Endothelial cell of umbilical vein (primary cell): ENCODE measurements at regions not wholly inside any gene's neighbourhood (a gene's known extent, or its start where the extent isn't known, plus 50 kb on each side); places are given as distances from the start of the nearest gene placed in this dataset.

Experiments used
- BruUV-seq: library from RNA; stranded (reverse); fragments of 400-500 nt; replicated peaks from 2 replicates; lab custom pipeline; 2021; lab: Mats Ljungman, UMichigan
- CTCF ChIA-PET: fragments of 300-600, 350-600 bp; sonication (Branson Sonifier 250); formaldehyde crosslinking; loops from one replicate; lab custom pipeline; 2021; ENCODE audit warnings: antibody characterized with exemption, inconsistent platforms; lab: Charles Lee
- POLR2A ChIA-PET: fragments of 300-600, 350-600 bp; sonication (Branson Sonifier 250); formaldehyde crosslinking; loops from one replicate; lab custom pipeline; 2021; ENCODE audit warnings: antibody characterized with exemption, inconsistent platforms; lab: Charles Lee
- DNase-seq: peaks from one replicate; pipeline ENCODE4 v3.0.0-alpha.2; 2011; ENCODE audit warnings: low read depth, low spot score
- FAIRE-seq: peaks from 2 replicates; lab custom pipeline; 2011; peaks lifted over from hg19 to GRCh38; lab: Jason Lieb, UNC
- H2AFZ ChIP-seq: 2 replicates; pipeline ENCODE4 v1.6.0; 2012; ENCODE audit warnings: low read depth, low read length, control low read depth, inconsistent platforms
- H3K27ac ChIP-seq: 2 replicates; pipeline ENCODE4 v1.5.1; 2011; ENCODE audit warnings: low read depth, mild to moderate bottlenecking, control low read depth, low read length, moderate library complexity; ENCODE audit not compliant: insufficient read depth
- H3K27me3 ChIP-seq, 2 experiments: 2 replicates each; pipeline versions ENCODE4 v1.6.0 to v1.6.1; 2011; ENCODE audit warnings: low read length in 2 of 2, mixed read lengths in 1 of 2; ENCODE audit not compliant: control insufficient read depth in 2 of 2, insufficient read depth in 2 of 2
- H3K36me3 ChIP-seq, 2 experiments: 2 replicates in 1 of 2; 3 replicates in 1 of 2; pipeline ENCODE4 v1.5.1; 2011; ENCODE audit warnings: low read length in 2 of 2, mild to moderate bottlenecking in 1 of 2, moderate library complexity in 1 of 2; ENCODE audit not compliant: control insufficient read depth in 2 of 2, insufficient read depth in 2 of 2; ENCODE audit errors: extremely low read depth in 1 of 2
- H3K4me1 ChIP-seq: 3 replicates; pipeline ENCODE4 v1.5.1; 2011; ENCODE audit warnings: mild to moderate bottlenecking, low read length; ENCODE audit not compliant: control insufficient read depth, insufficient read depth; ENCODE audit errors: extremely low read depth
- H3K4me2 ChIP-seq: 2 replicates; pipeline ENCODE4 v1.6.1; 2011; ENCODE audit warnings: low read length, control low read depth, mixed read lengths; ENCODE audit not compliant: insufficient read depth
- H3K4me3 ChIP-seq, 3 experiments: fragments of 200-600 bp in 1 of 3; sonication (generic), shearing (Covaris generic) in 1 of 3; replicated peaks in 1 of 3; 2 replicates each; pipeline ENCODE4 v1.5.1; 2011 to 2016; ENCODE audit warnings: control low read depth in 3 of 3, low read length in 3 of 3, mild to moderate bottlenecking in 2 of 3, inconsistent platforms in 1 of 3, low read depth in 1 of 3, moderate library complexity in 1 of 3; ENCODE audit not compliant: insufficient read depth in 1 of 3
- H3K79me2 ChIP-seq: 2 replicates; pipeline ENCODE4 v1.6.0; 2012; ENCODE audit warnings: low read length, inconsistent platforms; ENCODE audit not compliant: control insufficient read depth, insufficient read depth
- H3K9ac ChIP-seq: replicated peaks from 2 replicates; pipeline ENCODE3; 2011; ENCODE audit warnings: low read length, control low read depth; ENCODE audit not compliant: insufficient read depth; ENCODE audit errors: extremely low read depth
- H3K9me1 ChIP-seq: replicated peaks from 3 replicates; pipeline ENCODE4 v1.6.0; 2011; ENCODE audit warnings: mild to moderate bottlenecking, low read length; ENCODE audit not compliant: control insufficient read depth, insufficient read depth; ENCODE audit errors: extremely low read depth
- H3K9me3 ChIP-seq: replicated peaks from 2 replicates; pipeline ENCODE4 v1.5.1; 2012; ENCODE audit warnings: low read length, inconsistent platforms; ENCODE audit not compliant: control insufficient read depth, insufficient read depth
- H4K20me1 ChIP-seq: replicated peaks from 2 replicates; pipeline ENCODE3; 2011; ENCODE audit warnings: mild to moderate bottlenecking, low read length; ENCODE audit not compliant: control insufficient read depth, insufficient read depth; ENCODE audit errors: extremely low read depth
- EZH2 ChIP-seq: IDR thresholded peaks from 2 replicates; pipeline ENCODE4 v1.6.1; 2012; ENCODE audit warnings: borderline replicate concordance, low read depth, mild to moderate bottlenecking, moderate library complexity, low read length, inconsistent platforms; ENCODE audit not compliant: severe bottlenecking
- FOS ChIP-seq: IDR thresholded peaks from 2 replicates; pipeline ENCODE4 v1.6.1; 2011; ENCODE audit warnings: mild to moderate bottlenecking, low read length, moderate library complexity, borderline replicate concordance; ENCODE audit not compliant: insufficient read depth
- GATA2 ChIP-seq: IDR thresholded peaks from 2 replicates; pipeline ENCODE4 v1.7.0; 2011; ENCODE audit warnings: low read depth, mild to moderate bottlenecking, moderate library complexity, mixed read lengths, low read length; ENCODE audit not compliant: insufficient read length, insufficient read depth
- JUN ChIP-seq: IDR thresholded peaks from 2 replicates; pipeline ENCODE4 v1.6.1; 2011; ENCODE audit warnings: borderline replicate concordance, low read depth; ENCODE audit not compliant: insufficient read length, insufficient read depth
- MYC ChIP-seq: IDR thresholded peaks from one replicate; pipeline ENCODE4 v1.6.1; 2011; ENCODE audit warnings: mild to moderate bottlenecking, low read depth, low read length
- POLR2A ChIP-seq: IDR thresholded peaks from 2 replicates; pipeline ENCODE4 v1.6.1; 2012; ENCODE audit warnings: low read depth, mild to moderate bottlenecking, control low read depth, low read length
- POLR2AphosphoS5 ChIP-seq: IDR thresholded peaks from 2 replicates; pipeline ENCODE4 v1.6.1; 2012; ENCODE audit warnings: low read depth, mild to moderate bottlenecking, control low read depth, low read length, moderate library complexity; ENCODE audit not compliant: insufficient read depth
- dilution Hi-C: fragments of 300-500 bp; cut with MboI; formaldehyde crosslinking; loops from one replicate; pipeline ENCODE4 v1.15.0; 2019; ENCODE audit warnings: low sequenced_read_pairs; ENCODE audit not compliant: extremely low pct_ligation_motif_present
- intact Hi-C: fragments of 100-400 bp; cut with micrococcal nuclease; formaldehyde crosslinking; loops from one replicate; pipeline ENCODE4 v1.10.0; 2022
- TF ChIP-seq, protein P1 (sequence below), 2 donors: IDR thresholded peaks; 1 replicate in 1 of 2; 2 replicates in 1 of 2; pipeline ENCODE4 v1.5.1; 2011; ENCODE audit warnings: low read length in 2 of 2, mild to moderate bottlenecking in 2 of 2, moderate library complexity in 2 of 2, control low read depth in 1 of 2, inconsistent platforms in 1 of 2, low read depth in 1 of 2; ENCODE audit not compliant: insufficient read depth in 1 of 2; ENCODE audit errors: extremely low read depth in 1 of 2
- TF ChIP-seq, protein P2 (sequence below): IDR thresholded peaks from 2 replicates; pipeline ENCODE4 v1.6.1; 2011; ENCODE audit not compliant: insufficient read depth, insufficient read length

DNA sequence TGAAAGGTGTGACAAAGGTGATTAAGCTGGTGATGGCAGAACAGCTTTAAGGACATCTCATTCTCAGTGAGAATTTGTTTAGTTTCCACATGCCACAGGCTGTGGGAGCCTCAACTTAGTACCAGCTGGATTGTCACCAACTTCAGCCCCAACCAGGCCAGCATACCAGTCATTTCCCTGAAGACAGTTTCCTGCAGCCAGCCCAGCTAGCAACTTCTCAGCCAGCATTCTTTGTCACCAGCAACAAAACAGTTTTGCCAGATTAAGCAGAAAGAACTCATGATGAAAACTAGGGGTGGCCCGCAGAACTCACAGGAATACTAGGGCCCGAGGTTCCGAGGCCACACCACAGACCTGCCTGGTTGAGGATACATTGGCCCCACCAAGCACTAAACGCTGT lies 68.8 kb upstream of the UNC5B start:
- no peak overlapping the region for H3K27ac ChIP-seq
- TF ChIP-seq GATA2: no peak
- TF ChIP-seq, protein P1, sequence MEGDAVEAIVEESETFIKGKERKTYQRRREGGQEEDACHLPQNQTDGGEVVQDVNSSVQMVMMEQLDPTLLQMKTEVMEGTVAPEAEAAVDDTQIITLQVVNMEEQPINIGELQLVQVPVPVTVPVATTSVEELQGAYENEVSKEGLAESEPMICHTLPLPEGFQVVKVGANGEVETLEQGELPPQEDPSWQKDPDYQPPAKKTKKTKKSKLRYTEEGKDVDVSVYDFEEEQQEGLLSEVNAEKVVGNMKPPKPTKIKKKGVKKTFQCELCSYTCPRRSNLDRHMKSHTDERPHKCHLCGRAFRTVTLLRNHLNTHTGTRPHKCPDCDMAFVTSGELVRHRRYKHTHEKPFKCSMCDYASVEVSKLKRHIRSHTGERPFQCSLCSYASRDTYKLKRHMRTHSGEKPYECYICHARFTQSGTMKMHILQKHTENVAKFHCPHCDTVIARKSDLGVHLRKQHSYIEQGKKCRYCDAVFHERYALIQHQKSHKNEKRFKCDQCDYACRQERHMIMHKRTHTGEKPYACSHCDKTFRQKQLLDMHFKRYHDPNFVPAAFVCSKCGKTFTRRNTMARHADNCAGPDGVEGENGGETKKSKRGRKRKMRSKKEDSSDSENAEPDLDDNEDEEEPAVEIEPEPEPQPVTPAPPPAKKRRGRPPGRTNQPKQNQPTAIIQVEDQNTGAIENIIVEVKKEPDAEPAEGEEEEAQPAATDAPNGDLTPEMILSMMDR (IDR thresholded peaks at IDR 0.05; ENCODE audit: extremely low read depth in 1 of 2, insufficient read depth in 1 of 2, low read depth in 1 of 2, low read length in 2 of 2): no peak
- no peak for TF ChIP-seq POLR2AphosphoS5
- no peak for TF ChIP-seq FOS
- TF ChIP-seq JUN: no peak
- TF ChIP-seq, protein P2, sequence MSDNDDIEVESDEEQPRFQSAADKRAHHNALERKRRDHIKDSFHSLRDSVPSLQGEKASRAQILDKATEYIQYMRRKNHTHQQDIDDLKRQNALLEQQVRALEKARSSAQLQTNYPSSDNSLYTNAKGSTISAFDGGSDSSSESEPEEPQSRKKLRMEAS: no peak
- no peak for TF ChIP-seq EZH2
- no peak for TF ChIP-seq POLR2A
- no peak for TF ChIP-seq MYC
- no peaks in the 10 kb centered on the region for H4K20me1 ChIP-seq
- no TSS peak for BruUV-seq
- H3K4me2 ChIP-seq: no peak overlapping the region
- H3K9ac ChIP-seq: no peak overlapping the region
- CTCF ChIA-PET: no interaction called here
- H3K27me3 ChIP-seq: peaks cover 11 to 22% of the 10 kb centered on the region in 2 experiments
- H3K4me3 ChIP-seq: no peak overlapping the region
- no peaks in the 10 kb centered on the region for H3K36me3 ChIP-seq
- POLR2A ChIA-PET: no interaction called here
- dilution Hi-C loops (no loop called here), intact Hi-C loops (no loop called here)
- no peak for DNase-seq
- no peaks in the 10 kb centered on the region for H3K9me1 ChIP-seq
- H3K9me3 ChIP-seq: no peaks in the 10 kb centered on the region
- H3K79me2 ChIP-seq: no peaks in the 10 kb centered on the region
- no peak overlapping the region for H2AFZ ChIP-seq
- H3K4me1 ChIP-seq: no peaks in the 10 kb centered on the region
- no peak for FAIRE-seq
